IMR-90 (cell line): ENCODE measurements at regions not wholly inside any gene's neighbourhood (a gene's known extent, or its start where the extent isn't known, plus 50 kb on each side); places are given as distances from the start of the nearest gene placed in this dataset.

ENCODE experiments used
- ATAC-seq: fragments of 200-7000 bp; cut with Tn5 transposase; 2 replicates; pipeline ENCODE4 v1.9.1; 2020; ENCODE audit warnings: low read depth, mild to moderate bottlenecking, moderate library complexity
- BruUV-seq: library from RNA; stranded (reverse); fragments of 400-500 nt; replicated peaks from 2 replicates; lab custom pipeline; 2021; lab: Mats Ljungman, UMichigan
- CTCF ChIA-PET: fragments of 300-600 bp; formaldehyde crosslinking; extraction: SDS; loops from one replicate; lab custom pipeline; 2021; ENCODE audit warnings: antibody characterized with exemption; lab: Yijun Ruan, JAX
- POLR2A ChIA-PET: fragments of 300-600 bp; sonication (Branson Sonifier 250); formaldehyde crosslinking; loops from one replicate; lab custom pipeline; 2022; ENCODE audit warnings: antibody characterized with exemption; ENCODE audit not compliant: unreplicated experiment; lab: Charles Lee
- DNase-seq: peaks from one replicate; pipeline ENCODE4 v3.0.0; 2013
- H2AFZ ChIP-seq: replicated peaks from 2 replicates; pipeline ENCODE3; 2013; ENCODE audit warnings: low read length, mild to moderate bottlenecking; ENCODE audit not compliant: poor library complexity
- H2AK5ac ChIP-seq: 2 replicates; pipeline ENCODE4 v1.6.1; 2013; ENCODE audit warnings: low read depth, low read length, inconsistent platforms
- H2AK9ac ChIP-seq: replicated peaks from 2 replicates; pipeline ENCODE3; 2013; ENCODE audit warnings: mild to moderate bottlenecking, low read depth, low read length, moderate library complexity; ENCODE audit not compliant: poor library complexity
- H2BK120ac ChIP-seq: 2 replicates; pipeline ENCODE4 v1.6.1; 2013; ENCODE audit warnings: low read depth, low read length, inconsistent platforms
- H2BK15ac ChIP-seq: 3 replicates; pipeline ENCODE4 v1.6.1; 2013; ENCODE audit warnings: low read depth, low read length, inconsistent platforms
- H2BK20ac ChIP-seq: 2 replicates; pipeline ENCODE4 v1.6.1; 2013; ENCODE audit warnings: low read depth, mild to moderate bottlenecking, inconsistent platforms, low read length, moderate library complexity
- H2BK5ac ChIP-seq: 2 replicates; pipeline ENCODE4 v1.6.1; 2013; ENCODE audit warnings: mild to moderate bottlenecking, low read depth, low read length, inconsistent platforms; ENCODE audit not compliant: poor library complexity, severe bottlenecking
- H3K14ac ChIP-seq: replicated peaks from 2 replicates; pipeline ENCODE4 v1.6.1; 2013; ENCODE audit warnings: low read depth, low read length, inconsistent platforms
- H3K18ac ChIP-seq: 2 replicates; pipeline ENCODE4 v1.6.1; 2013; ENCODE audit warnings: low read depth, low read length, control low read depth
- H3K23ac ChIP-seq: 2 replicates; pipeline ENCODE4 v1.6.1; 2013; ENCODE audit warnings: low read depth, low read length, inconsistent platforms
- H3K27ac ChIP-seq: 2 replicates; pipeline ENCODE4 v1.5.1; 2013; ENCODE audit warnings: mild to moderate bottlenecking, control low read depth, low read length; ENCODE audit not compliant: insufficient read depth
- H3K27me3 ChIP-seq: 2 replicates; pipeline ENCODE4 v1.6.1; 2013; ENCODE audit warnings: low read length; ENCODE audit not compliant: control insufficient read depth, insufficient read depth
- H3K36me3 ChIP-seq: 2 replicates; pipeline ENCODE4 v1.6.1; 2013; ENCODE audit warnings: low read length, mixed read lengths; ENCODE audit not compliant: control insufficient read depth, insufficient read depth
- H3K4ac ChIP-seq: 2 replicates; pipeline ENCODE4 v1.6.1; 2013; ENCODE audit warnings: low read depth, low read length, inconsistent platforms
- H3K4me1 ChIP-seq: 2 replicates; pipeline ENCODE4 v1.6.1; 2013; ENCODE audit warnings: low read length, mixed read lengths; ENCODE audit not compliant: control insufficient read depth, insufficient read depth
- H3K4me2 ChIP-seq: 2 replicates; pipeline ENCODE4 v1.6.1; 2013; ENCODE audit warnings: low read depth, mild to moderate bottlenecking, control low read depth, low read length, moderate library complexity
- H3K4me3 ChIP-seq: 2 replicates; pipeline ENCODE4 v1.5.1; 2013; ENCODE audit warnings: low read depth, mild to moderate bottlenecking, control low read depth, low read length, moderate library complexity; ENCODE audit not compliant: insufficient read depth
- H3K56ac ChIP-seq: 2 replicates; pipeline ENCODE4 v1.6.1; 2013; ENCODE audit warnings: low read length, inconsistent platforms; ENCODE audit not compliant: insufficient read depth; ENCODE audit errors: extremely low read depth
- H3K79me1 ChIP-seq, 2 experiments: 2 replicates each; pipeline ENCODE4 v1.6.1; 2013; ENCODE audit warnings: low read length in 2 of 2, inconsistent platforms in 1 of 2, low read depth in 1 of 2
- H3K9ac ChIP-seq: 2 replicates; pipeline ENCODE4 v1.6.1; 2013; ENCODE audit warnings: low read depth, low read length, control low read depth
- H3K9me1 ChIP-seq: 2 replicates; pipeline ENCODE4 v1.6.1; 2013; ENCODE audit warnings: low read length, inconsistent platforms; ENCODE audit not compliant: insufficient read depth
- H3K9me3 ChIP-seq: 2 replicates; pipeline ENCODE4 v1.6.1; 2013; ENCODE audit warnings: low read length; ENCODE audit not compliant: control insufficient read depth, insufficient read depth
- H4K20me1 ChIP-seq: 2 replicates; pipeline ENCODE4 v1.6.1; 2013; ENCODE audit warnings: low read length, inconsistent platforms; ENCODE audit not compliant: insufficient read depth
- H4K5ac ChIP-seq: 2 replicates; pipeline ENCODE4 v1.6.1; 2013; ENCODE audit warnings: mild to moderate bottlenecking, low read depth, low read length, control low read depth
- H4K8ac ChIP-seq, 2 experiments: 2 replicates each; pipeline ENCODE4 v1.6.1; 2013; ENCODE audit warnings: low read depth in 2 of 2, low read length in 2 of 2, control low read depth in 1 of 2, inconsistent platforms in 1 of 2
- H4K91ac ChIP-seq: 2 replicates; pipeline ENCODE4 v1.6.1; 2013; ENCODE audit warnings: low read depth, low read length, inconsistent platforms; ENCODE audit not compliant: insufficient read depth
- RCOR1 ChIP-seq: IDR thresholded peaks from 2 replicates; pipeline ENCODE4 v1.6.1; 2012; ENCODE audit warnings: mild to moderate bottlenecking, low read length, improper control_type of control experiment; ENCODE audit not compliant: insufficient replicate concordance
- SMC3 ChIP-seq: fragments of 150-350 bp; IDR thresholded peaks from 2 replicates; pipeline ENCODE4 v1.6.1; 2016; ENCODE audit warnings: low read depth, mild to moderate bottlenecking, antibody characterized with exemption, low read length, moderate library complexity
- WGBS, 2 experiments: methylation state at CpG; one replicate each; pipeline versions ENCODE4 v1.1.5 to v1.1.7; 2013; ENCODE audit warnings: missing lambda C conversion rate in 2 of 2; ENCODE audit not compliant: insufficient read length in 1 of 2; ENCODE audit errors: extremely low coverage in 2 of 2; 5-methylcytosine and 5-hydroxymethylcytosine counted together
- dilution Hi-C: fragments of 300-500 bp; cut with HindIII; formaldehyde crosslinking; loops from one replicate; pipeline ENCODE4 v1.14.3; 2018; ENCODE audit warnings: low sequenced_read_pairs; ENCODE audit not compliant: unreplicated experiment
- in situ Hi-C: fragments of 300-500 bp; cut with MboI; formaldehyde crosslinking; loops from 3 replicates; pipeline ENCODE4 v1.14.3; 2019; ENCODE audit warnings: low sequenced_read_pairs, inconsistent platforms, mixed read lengths
- intact Hi-C: fragments of 100-400 bp; cut with micrococcal nuclease; formaldehyde crosslinking; loops from 2 replicates; pipeline ENCODE4 v1.10.0; 2022
- TF ChIP-seq, protein P1 (sequence below): fragments of 150-350 bp; IDR thresholded peaks from 2 replicates; pipeline ENCODE4 v1.6.1; 2016; ENCODE audit warnings: low read depth, mild to moderate bottlenecking, low read length, moderate library complexity, borderline replicate concordance

DNA sequence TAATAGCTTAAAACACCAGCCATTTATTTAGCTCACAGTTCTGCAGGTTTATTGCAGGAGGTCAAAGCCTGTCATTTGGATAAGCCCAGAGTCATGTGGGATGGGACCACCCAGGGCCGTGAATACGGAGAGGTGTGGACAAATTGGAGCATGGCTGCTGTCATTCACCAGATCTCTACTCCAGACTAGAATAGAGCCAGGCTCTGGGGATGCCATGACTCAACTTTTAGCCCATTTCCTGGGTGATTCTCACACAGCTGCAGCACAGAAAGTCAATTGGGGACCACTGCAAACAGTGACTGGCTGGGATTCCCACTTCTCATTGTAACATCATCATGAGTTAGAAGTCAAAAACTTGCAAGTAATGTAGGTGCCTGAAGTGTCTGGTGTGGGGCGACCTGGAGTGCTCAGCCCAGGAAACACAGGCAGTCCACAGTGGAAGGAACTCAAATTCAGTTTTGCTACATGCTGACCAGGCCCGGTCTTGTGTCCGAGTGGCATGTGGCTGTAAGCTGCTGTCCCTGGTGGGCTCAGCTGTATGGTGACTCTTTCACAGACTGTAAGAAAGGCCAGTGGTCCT is 174.3 kb downstream of the SCP2D1 start:
- ChIA-PET CTCF (no interaction called here), POLR2A (no interaction called here)
- H4K20me1 ChIP-seq = no peaks in the 10 kb centered on the region
- no peak overlapping the region for H3K56ac ChIP-seq
- no peak overlapping the region for H3K4me2 ChIP-seq
- no peak overlapping the region for H3K27ac ChIP-seq
- in situ Hi-C loops = no loop called here
- peak overlapping the region; percentile 55 for H2AK9ac ChIP-seq
- no peak overlapping the region for H2BK20ac ChIP-seq
- H3K23ac ChIP-seq = no peak overlapping the region
- H3K4me1 ChIP-seq = no peaks in the 10 kb centered on the region
- H4K5ac ChIP-seq = no peak overlapping the region
- H4K91ac ChIP-seq = no peak overlapping the region
- no TSS peak for BruUV-seq
- H3K4ac ChIP-seq = no peak overlapping the region
- H2AFZ ChIP-seq = no peak overlapping the region
- no peaks in the 10 kb centered on the region for H3K9me1 ChIP-seq
- dilution Hi-C loops = no loop called here
- WGBS, 2 experiments = no CpG with 5 or more reads among the region's 5 CpGs
- no peak overlapping the region for H3K14ac ChIP-seq
- no peaks in the 10 kb centered on the region for H3K79me1 ChIP-seq
- no peak overlapping the region for H3K4me3 ChIP-seq
- H4K8ac ChIP-seq = no peak overlapping the region
- H2BK15ac ChIP-seq = no peak overlapping the region
- DNase-seq = no peak
- ATAC-seq = no peak
- no peak overlapping the region for H2BK120ac ChIP-seq
- TF ChIP-seq RCOR1 (no peak), SMC3 (no peak)
- TF ChIP-seq, protein P1, sequence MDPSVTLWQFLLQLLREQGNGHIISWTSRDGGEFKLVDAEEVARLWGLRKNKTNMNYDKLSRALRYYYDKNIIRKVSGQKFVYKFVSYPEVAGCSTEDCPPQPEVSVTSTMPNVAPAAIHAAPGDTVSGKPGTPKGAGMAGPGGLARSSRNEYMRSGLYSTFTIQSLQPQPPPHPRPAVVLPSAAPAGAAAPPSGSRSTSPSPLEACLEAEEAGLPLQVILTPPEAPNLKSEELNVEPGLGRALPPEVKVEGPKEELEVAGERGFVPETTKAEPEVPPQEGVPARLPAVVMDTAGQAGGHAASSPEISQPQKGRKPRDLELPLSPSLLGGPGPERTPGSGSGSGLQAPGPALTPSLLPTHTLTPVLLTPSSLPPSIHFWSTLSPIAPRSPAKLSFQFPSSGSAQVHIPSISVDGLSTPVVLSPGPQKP = no peak
- no peaks in the 10 kb centered on the region for H3K27me3 ChIP-seq
- H2BK5ac ChIP-seq = no peak overlapping the region
- H3K36me3 ChIP-seq = no peaks in the 10 kb centered on the region
- intact Hi-C loops = no loop called here
- H3K9me3 ChIP-seq = peaks cover 34% of the 10 kb centered on the region
- no peak overlapping the region for H2AK5ac ChIP-seq
- no peak overlapping the region for H3K9ac ChIP-seq
- no peak overlapping the region for H3K18ac ChIP-seq
